VCaP (cell line): ENCODE measurements at regions not wholly inside any gene's neighbourhood (a gene's known extent, or its start where the extent isn't known, plus 50 kb on each side); places are given as distances from the start of the nearest gene placed in this dataset.

Experiments used
- H3K27ac ChIP-seq: fragments of 450-650 bp; 2 replicates; pipeline ENCODE4 v1.5.1; 2017
- TF ChIP-seq, protein P1 (sequence below): fragments of 450-650 bp; conservative IDR thresholded peaks from 2 replicates; pipeline ENCODE4 v1.5.1; 2017; ENCODE audit warnings: mild to moderate bottlenecking, moderate library complexity

DNA sequence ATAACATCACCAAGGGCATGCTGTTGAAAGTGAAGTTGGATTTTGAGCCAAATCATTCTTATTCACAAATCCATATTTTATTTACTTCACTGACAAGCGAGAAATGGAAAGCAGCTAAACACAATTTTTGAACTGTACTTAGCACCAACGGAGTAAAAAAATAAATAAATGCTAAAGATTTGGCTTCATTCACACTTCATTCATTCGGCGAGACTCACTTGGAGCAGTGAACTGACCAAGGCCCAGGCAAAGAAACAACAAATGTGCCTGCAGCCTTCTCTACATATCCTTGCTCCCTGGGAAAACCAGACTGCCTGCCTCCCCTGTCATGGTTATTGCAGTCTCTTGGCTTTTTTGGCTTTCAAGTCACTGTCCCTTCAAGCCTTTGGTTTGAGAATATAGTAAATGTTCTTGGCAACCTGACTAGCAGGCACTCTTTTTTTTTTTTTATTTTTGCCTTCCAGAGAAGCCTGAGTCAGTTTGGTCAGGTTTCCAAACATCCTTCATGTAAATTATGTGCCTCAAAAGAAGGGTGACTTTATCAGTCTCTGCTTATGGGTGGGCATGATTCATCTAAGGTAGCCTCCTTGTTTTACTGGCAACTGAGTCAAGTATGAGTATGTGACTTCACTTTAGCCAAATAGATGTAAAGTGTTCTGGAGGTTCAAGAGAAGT lies 177.6 kb upstream of the MEOX2 start:
- no peak overlapping the region for H3K27ac ChIP-seq
- TF ChIP-seq, protein P1, sequence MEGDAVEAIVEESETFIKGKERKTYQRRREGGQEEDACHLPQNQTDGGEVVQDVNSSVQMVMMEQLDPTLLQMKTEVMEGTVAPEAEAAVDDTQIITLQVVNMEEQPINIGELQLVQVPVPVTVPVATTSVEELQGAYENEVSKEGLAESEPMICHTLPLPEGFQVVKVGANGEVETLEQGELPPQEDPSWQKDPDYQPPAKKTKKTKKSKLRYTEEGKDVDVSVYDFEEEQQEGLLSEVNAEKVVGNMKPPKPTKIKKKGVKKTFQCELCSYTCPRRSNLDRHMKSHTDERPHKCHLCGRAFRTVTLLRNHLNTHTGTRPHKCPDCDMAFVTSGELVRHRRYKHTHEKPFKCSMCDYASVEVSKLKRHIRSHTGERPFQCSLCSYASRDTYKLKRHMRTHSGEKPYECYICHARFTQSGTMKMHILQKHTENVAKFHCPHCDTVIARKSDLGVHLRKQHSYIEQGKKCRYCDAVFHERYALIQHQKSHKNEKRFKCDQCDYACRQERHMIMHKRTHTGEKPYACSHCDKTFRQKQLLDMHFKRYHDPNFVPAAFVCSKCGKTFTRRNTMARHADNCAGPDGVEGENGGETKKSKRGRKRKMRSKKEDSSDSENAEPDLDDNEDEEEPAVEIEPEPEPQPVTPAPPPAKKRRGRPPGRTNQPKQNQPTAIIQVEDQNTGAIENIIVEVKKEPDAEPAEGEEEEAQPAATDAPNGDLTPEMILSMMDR, result no peak

DNA sequence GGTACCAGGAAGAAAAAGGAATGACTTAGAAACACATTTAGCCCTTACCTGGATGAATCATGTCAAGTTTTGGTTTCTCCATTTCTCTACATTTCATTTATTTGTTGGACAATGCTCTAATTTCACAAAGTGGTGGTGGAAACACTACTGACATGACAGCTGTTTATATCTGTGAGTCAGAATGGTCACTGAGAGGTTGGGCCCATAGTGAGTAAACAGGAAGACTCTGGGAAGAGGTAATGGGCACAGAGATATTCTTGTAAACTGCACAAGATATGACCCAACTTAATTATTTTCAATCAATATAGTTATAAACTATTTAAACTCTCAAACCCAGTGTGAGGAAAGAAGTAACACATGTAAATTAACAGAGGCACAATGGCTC lies 176.3 kb upstream of the MEOX2 start:
- no peak overlapping the region for H3K27ac ChIP-seq
- TF ChIP-seq, protein P1, result no peak

DNA sequence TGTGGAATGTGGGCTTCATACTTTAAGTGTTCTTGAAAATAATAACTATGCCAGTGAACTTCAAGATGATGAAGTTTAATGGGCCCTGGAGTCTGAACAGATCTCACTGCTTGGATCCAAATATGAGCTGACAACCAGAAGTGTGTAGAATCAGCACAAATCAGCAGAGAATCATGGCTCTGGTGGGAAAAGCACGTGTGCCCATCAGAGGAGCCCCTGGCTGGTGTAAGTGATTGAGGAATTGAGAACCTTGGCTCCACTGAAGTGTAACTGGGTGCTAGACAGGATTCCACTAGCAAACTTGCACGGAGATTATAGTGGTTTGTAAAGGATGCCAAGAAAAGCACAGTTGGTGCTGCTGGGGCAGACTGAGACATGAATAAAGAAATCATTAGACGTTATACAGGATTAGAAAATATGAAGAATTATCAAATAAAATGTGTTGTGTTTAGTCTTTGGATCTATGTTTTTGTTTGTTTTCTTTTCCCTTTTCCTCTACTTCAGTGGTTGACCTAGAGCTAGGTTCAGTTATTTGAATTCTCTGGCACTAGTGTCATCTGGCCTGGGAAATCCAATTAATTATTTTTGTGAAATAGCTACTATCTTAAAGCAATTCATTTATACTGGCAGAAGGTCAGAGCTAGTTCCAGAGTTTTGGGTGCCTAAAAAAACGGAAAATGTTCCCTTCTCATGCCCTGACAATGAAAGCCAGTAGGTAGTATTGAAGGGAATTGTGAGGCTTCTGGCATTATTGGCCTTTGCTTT lies 175.7 kb upstream of the MEOX2 start:
- TF ChIP-seq, protein P1, result no peak
- no peak overlapping the region for H3K27ac ChIP-seq

DNA sequence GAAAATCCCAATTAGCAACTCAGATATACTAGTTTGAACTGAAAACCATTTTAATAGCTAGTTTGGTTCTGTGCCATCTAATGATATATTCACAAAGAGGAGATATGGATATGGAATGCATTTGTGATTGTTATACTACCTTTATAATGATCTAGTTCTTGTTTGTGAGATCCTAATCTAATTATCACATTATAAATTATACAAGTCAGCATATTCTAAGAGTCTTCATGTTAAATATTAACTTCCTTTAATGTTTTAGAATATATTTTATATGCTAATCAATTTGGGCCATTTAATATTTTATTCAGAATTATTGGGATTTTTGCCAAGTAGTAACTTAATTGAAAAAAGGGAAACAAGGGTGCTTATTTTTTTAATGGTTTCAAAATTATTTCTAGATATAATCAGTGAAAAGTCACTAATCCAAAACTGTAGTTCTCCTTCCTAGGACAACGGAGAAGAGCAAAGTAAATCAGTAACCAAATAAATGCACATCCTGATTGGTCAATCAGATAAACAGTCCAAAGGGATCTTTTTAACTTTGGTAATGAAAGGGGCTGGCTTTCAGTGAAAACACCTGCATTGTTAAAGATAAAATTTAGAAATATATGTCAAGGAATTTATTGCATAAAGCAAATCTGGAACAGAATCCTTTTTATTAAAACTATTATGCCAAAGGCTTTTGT lies 173.9 kb upstream of the MEOX2 start:
- TF ChIP-seq, protein P1, result no peak
- no peak overlapping the region for H3K27ac ChIP-seq

DNA sequence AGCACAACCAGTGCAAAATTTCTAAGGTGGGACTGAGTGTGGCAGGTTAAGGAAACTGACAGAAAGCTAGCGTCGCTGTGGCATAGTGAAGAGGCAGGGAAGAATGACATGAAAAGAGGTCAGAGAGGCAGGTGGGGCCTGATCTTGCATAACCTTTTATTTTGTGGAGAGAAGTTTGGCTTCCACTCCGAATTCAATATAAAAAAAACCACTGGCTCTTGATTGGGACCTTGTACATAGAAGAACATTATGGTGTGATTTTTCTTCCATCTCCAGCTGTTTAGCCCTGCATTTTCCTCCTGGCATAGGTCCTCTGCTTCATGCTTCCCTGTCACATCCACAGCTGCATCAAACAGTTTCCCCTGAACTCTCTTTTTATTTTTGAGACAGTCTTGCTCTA lies 170.5 kb upstream of the MEOX2 start:
- TF ChIP-seq, protein P1, result no peak
- H3K27ac ChIP-seq, result no peak overlapping the region

DNA sequence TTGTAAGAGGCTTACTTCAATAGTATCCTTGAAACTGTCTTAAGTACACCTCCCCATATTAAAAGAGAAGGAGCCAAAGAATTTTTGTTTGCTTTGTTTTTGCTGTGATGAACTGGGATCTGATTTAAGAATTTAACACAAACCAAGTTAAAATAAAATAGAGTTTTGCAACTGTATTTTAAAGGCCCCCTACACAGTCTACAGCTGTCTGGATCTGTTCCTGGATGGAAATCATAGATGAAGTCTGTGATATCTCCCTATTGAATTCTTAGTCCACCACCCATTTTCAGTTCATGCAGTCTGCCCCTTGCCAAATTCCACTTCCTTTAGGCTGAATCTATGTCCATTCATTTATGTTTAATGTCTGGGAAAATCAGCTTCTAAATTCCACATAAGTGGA lies 169.8 kb upstream of the MEOX2 start:
- no peak overlapping the region for H3K27ac ChIP-seq
- TF ChIP-seq, protein P1, result no peak

DNA sequence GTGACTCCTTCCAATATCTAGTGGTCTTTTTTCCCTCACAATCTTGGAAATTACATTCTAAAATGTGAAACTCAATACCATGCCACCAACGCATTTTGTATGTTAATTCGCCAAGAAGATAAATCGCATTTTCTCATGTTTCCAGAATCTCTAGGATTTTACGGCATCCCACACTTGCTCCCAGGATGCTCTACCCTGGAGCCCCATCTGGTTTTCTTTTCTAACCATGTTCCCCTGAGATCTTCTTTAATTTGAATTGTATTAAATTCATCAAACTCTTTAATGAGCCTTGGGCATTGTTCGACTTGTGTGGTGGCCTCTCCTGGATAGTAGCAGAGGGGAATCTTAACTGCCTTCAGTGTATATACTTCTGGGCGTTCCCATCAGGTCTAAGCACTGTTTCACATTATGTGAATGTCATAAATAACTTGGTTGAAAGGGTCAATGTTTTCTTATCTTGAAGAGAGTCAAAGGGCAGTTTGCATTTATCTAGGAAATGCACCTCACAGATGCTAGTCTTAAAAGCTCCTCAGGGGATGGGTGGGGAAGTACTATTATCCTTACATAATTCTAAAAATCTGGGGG lies 169.1 kb upstream of the MEOX2 start:
- H3K27ac ChIP-seq, result no peak overlapping the region
- TF ChIP-seq, protein P1, result no peak
